Stimulated activated CD4-positive, alpha-beta T cell treated with anti-CD3 and anti-CD28 coated beads, TNF-alpha, amount 100 ng/mL, for 24 hours (primary cell): ENCODE measurements at regions not wholly inside any gene's neighbourhood (a gene's known extent, or its start where the extent isn't known, plus 50 kb on each side); places are given as distances from the start of the nearest gene placed in this dataset.
"Not testable (repeated sequence)": the region's sequence is repeated elsewhere in the genome, so short reads cannot be mapped to it uniquely, and the experiment has no call there.

Experiments
- DNase-seq, 3 experiments: peaks; one replicate each; pipeline ENCODE4 v3.0.0-alpha.2; 2020; ENCODE audit warnings: low read depth in 3 of 3

- no peak for DNase-seq
Observed at GRCh38 chr15:95174301-95175259, 943.2 kb downstream of the MCTP2 start.

GRCh38 chr15:95175914-95176658 is 944.7 kb downstream of the MCTP2 start:
- no peak for DNase-seq

GRCh38 chr15:95176794-95177577 is 945.6 kb downstream of the MCTP2 start:
- no peak for DNase-seq

- no peak for DNase-seq
Observed at GRCh38 chr15:95180530-95180929, 949.2 kb downstream of the MCTP2 start.

- no peak for DNase-seq
Observed at GRCh38 chr15:95182091-95182490, 950.7 kb downstream of the MCTP2 start.

GRCh38 chr15:95192923-95193322 is 961.6 kb downstream of the MCTP2 start:
- DNase-seq: no peak

DNA sequence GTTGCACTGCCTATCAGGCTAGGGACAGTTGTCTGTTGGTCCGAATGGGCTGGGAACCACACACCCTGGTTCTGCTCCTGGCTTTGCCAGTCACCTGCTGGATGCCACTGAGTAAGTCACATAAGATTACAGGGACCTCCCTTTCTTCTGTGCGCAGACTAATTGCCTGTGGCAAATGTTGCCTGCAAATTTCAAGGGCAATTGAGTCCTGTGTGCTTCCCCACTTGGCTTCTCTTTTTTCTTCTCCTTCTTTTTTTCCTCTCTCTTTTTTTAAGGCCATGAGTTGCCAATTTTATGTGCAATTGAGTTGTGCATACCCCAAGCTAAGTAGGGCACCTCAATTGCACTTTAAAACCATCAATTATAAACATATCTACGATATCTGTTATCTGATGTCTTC is 963.4 kb downstream of the MCTP2 start:
- DNase-seq: no peak

DNA sequence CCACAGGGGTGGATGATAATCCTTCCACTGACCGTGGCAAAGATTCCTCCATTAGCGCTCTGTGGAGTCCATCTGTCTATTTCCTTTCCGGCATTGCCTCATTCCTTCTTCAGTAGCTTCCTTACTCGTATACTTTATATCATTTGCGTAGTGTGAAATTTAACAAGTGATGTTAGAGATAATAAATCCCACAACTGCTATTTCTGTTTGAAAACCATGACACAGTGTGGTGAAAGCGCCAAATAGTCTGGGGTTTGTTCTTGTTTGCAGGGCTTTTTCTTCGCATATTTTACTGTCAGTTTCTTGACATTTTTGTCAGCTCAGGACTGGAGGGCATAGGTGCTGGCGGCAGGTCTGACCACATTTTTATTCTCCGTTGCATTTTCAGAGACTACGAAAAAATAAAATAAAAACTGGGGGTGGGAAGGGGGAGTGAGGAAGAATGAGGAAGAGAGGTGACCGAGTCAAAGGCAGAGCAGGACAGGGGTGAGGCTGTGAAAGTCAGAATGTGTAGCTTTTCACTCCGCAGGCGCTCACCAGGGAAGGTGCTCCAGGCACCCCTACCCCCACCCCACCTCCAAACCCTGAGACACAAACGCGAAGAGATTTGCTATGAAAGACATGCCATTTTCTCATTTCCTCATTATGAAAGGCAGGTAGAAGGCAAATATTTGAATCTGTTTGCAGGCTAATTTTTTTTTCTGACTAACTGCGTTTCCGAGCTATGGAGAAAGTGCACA is 965.0 kb downstream of the MCTP2 start:
- DNase-seq: no peak

GRCh38 chr15:95202569-95203349 is 971.4 kb downstream of the MCTP2 start:
- no peak for DNase-seq

GRCh38 chr15:95205077-95205476 is 973.7 kb downstream of the MCTP2 start:
- DNase-seq: no peak

GRCh38 chr15:95205830-95206229 is 974.5 kb downstream of the MCTP2 start:
- DNase-seq: not testable (repeated sequence)

- no peak for DNase-seq
Observed at GRCh38 chr15:95208071-95208470, 976.7 kb downstream of the MCTP2 start.

- DNase-seq: no peak
Observed at GRCh38 chr15:95208988-95209387, 977.6 kb downstream of the MCTP2 start.

DNA sequence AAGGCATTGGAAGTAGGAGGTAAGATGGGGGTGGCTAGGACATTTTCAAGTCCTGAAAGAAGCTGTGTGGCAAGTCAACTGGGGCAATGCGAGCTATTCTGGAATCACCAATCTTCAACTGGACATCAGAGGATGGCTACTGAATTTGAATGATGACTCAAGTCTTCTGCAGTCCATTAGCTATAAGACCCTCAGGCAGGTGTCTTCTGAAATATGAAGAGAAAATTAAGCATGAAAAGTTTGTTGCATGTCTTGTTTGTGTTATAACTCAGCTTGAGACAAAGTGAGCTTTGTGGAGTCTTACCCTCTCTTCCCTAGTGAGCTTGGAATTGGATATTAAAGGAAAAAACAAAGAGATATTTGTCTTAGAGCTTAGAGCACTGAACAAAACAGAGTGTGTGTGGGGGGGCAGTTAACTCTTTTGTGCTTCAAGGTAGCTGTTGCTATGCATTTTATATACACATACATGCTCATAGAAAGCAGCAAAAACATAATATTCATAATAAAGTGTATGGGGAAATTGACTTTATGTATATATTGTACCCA is 979.1 kb downstream of the MCTP2 start:
- DNase-seq: no peak

DNA sequence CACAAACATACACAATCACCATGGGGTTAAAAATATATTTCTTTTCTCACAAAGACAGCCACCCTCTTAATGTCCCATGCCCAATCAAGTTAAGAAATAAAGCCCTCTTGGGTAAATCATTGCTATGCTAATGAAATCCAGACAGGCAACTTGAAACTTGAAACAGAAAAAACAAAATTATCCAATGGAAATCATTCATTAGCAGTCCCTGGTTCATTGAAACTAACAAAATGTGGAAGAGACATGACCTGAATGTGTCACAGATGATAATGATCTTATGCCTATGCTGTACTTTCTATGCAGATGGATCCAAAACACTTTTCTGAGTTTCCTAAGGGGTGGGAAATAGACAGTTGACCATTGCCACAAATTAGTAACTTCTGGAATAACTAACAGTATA is 983.7 kb downstream of the MCTP2 start:
- no peak for DNase-seq

DNA sequence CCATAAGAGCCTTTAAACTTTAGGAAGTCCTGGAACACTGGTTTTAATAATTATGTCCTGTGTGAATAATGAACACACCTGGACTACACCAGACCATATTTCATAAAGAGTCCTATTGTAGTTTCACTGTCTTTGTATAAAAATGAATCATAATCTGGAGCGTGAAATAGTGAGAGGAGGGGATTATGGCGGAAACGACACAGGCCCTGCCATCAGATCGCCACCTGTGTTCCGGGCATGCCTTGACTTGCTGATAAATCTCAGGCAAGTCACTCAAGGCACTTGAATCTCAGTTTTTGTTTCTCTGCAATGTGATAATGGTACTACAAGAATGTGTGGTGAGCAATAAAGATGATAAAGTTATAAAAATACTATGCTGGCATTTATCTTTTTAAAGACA is 995.5 kb downstream of the MCTP2 start:
- no peak for DNase-seq

GRCh38 chr15:95227235-95227634 is 995.9 kb downstream of the MCTP2 start:
- no peak for DNase-seq

- DNase-seq: no peak
Observed at GRCh38 chr15:95228856-95229555, 997.6 kb downstream of the MCTP2 start.

DNA sequence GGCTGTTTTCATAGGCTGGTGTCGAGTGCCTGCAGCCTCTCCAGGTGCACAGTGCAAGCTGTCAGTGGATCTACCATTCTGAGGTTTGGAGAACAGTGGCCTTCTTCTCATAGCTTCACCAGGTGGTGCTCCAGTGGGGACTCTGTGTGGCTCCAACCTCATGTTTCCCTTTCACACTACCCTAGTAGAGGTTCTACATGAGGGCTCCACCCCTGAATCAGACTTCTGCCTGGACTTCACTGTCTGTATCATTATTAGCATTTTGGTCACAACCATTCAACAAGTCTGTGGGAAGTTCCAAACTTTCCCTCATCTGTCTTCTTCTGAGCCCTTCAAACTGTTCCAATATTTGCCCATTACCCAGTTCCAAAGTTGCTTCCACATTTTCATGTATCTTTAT is 1003.7 kb downstream of the MCTP2 start:
- DNase-seq: no peak
